GM13977 (cell line): ENCODE measurements at regions not wholly inside any gene's neighbourhood (a gene's known extent, or its start where the extent isn't known, plus 50 kb on each side); places are given as distances from the start of the nearest gene placed in this dataset.

Experiments
- DNase-seq: peaks from one replicate; pipeline ENCODE4 v3.0.0; 2012; ENCODE audit warnings: low spot score
- CTCF ChIP-seq: IDR thresholded peaks from 2 replicates; pipeline ENCODE4 v1.5.1; 2012; ENCODE audit warnings: mild to moderate bottlenecking, control low read depth; ENCODE audit not compliant: insufficient read depth; ENCODE audit errors: extremely low read depth, missing control alignments
- in situ Hi-C: fragments of 300-500 bp; cut with MboI; formaldehyde crosslinking; loops from one replicate; pipeline ENCODE4 v1.12.0; 2022; ENCODE audit warnings: low sequenced_read_pairs, low pct_unique_long_range_greater_than_20kb, mixed read lengths, inconsistent platforms; ENCODE audit not compliant: unreplicated experiment

- in situ Hi-C loops: no loop called here
- no peak for TF ChIP-seq CTCF
- DNase-seq: no peak
Measured at GRCh38 chr4:20122198-20122988, 129.3 kb upstream of the SLIT2 start.

GRCh38 chr4:20119141-20119540 lies 132.6 kb upstream of the SLIT2 start:
- no peak for TF ChIP-seq CTCF
- DNase-seq: no peak
- in situ Hi-C loops: no loop called here

- TF ChIP-seq CTCF: no peak
- in situ Hi-C loops: no loop called here
- no peak for DNase-seq
Measured at GRCh38 chr4:20109391-20109790, 142.3 kb upstream of the SLIT2 start.

- DNase-seq: no peak
- no peak for TF ChIP-seq CTCF
- in situ Hi-C loops: no loop called here
Measured at GRCh38 chr4:20106921-20107320, 144.8 kb upstream of the SLIT2 start.

GRCh38 chr4:20101831-20102230 lies 149.9 kb upstream of the SLIT2 start:
- in situ Hi-C loops: no loop called here
- DNase-seq: no peak
- TF ChIP-seq CTCF: no peak

- DNase-seq: no peak
- in situ Hi-C loops: no loop called here
- TF ChIP-seq CTCF: no peak
Measured at GRCh38 chr4:20096911-20097310, 154.8 kb upstream of the SLIT2 start.
